ENCODE measurements at regions not wholly inside any gene's neighbourhood (a gene's known extent, or its start where the extent isn't known, plus 50 kb on each side); places are given as distances from the start of the nearest gene placed in this dataset.

GRCh38 chr14:22448905-22449599 lies 140.0 kb downstream of the DAD1 start:
- no peak for DNase-seq

GRCh38 chr14:22448035-22448904 lies 140.8 kb downstream of the DAD1 start:
- DNase-seq, result no peak

GRCh38 chr14:22438742-22439141 lies 150.3 kb downstream of the DAD1 start:
- no peak for DNase-seq

GRCh38 chr14:22434901-22435550 lies 154.0 kb downstream of the DAD1 start:
- DNase-seq, result no peak

GRCh38 chr14:22434030-22434429 lies 155.0 kb downstream of the DAD1 start:
- DNase-seq, result no peak

- DNase-seq, result no peak
Observed at GRCh38 chr14:22433069-22433468, 156.0 kb downstream of the DAD1 start.

- no peak for DNase-seq
Observed at GRCh38 chr14:22432348-22432976, 156.6 kb downstream of the DAD1 start.

GRCh38 chr14:22429546-22430294 lies 159.3 kb downstream of the DAD1 start:
- DNase-seq, result no peak

- DNase-seq, result no peak
Observed at GRCh38 chr14:22428700-22429291, 160.2 kb downstream of the DAD1 start.

- no peak for DNase-seq
Observed at GRCh38 chr14:22427771-22428231, 161.2 kb downstream of the DAD1 start.

- no peak for DNase-seq
Observed at GRCh38 chr14:22426711-22427110, 162.3 kb downstream of the DAD1 start.

- no peak for DNase-seq
Observed at GRCh38 chr14:22423958-22424357, 165.1 kb downstream of the DAD1 start.

GRCh38 chr14:22422238-22422637 lies 166.8 kb downstream of the DAD1 start:
- no peak for DNase-seq

- no peak for DNase-seq
Observed at GRCh38 chr14:22420598-22421186, 168.3 kb downstream of the DAD1 start.

- DNase-seq, result no peak
Observed at GRCh38 chr14:22419620-22420019, 169.4 kb downstream of the DAD1 start.

GRCh38 chr14:22418631-22419030 lies 170.4 kb downstream of the DAD1 start:
- DNase-seq, result no peak

- no peak for DNase-seq
Observed at GRCh38 chr14:22417914-22418313, 171.1 kb downstream of the DAD1 start.

- no peak for DNase-seq
Observed at GRCh38 chr14:22416193-22416592, 172.8 kb downstream of the DAD1 start.

- DNase-seq, result no peak
Observed at GRCh38 chr14:22415605-22415959, 173.4 kb downstream of the DAD1 start.

- no peak for DNase-seq
Observed at GRCh38 chr14:22414876-22415604, 174.0 kb downstream of the DAD1 start.

- no peak for DNase-seq
Observed at GRCh38 chr14:22412926-22413411, 176.1 kb downstream of the DAD1 start.

All from activated CD8-positive, alpha-beta memory T cell treated with anti-CD3 and anti-CD28 coated beads, Interleukin-2, amount 50 U/mL, for 48 hours (primary cell).